Fibroblast of skin of right quadriceps (primary cell): ENCODE measurements at regions not wholly inside any gene's neighbourhood (a gene's known extent, or its start where the extent isn't known, plus 50 kb on each side); places are given as distances from the start of the nearest gene placed in this dataset.

Experiments used
- DNase-seq: peaks from one replicate; pipeline ENCODE4 v3.0.0-alpha.2; 2013

DNA sequence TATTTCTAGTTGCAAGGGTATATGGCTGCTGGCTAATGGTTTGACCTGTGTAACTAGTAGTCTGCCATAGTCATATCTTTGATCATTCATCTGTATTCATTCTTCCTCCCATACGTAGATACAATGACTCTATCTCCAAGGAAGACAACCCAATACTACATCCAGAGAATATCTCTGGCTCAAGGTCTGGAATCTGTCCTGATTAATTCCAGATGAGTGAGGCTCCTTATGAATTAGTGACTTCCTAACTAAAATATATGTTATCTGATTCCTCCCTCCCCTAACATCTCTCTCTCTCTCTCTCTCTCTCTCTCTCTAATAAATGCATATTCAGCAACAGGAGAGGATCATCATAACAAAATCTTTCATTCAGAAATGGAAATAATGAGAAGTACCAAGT, 641.5 kb downstream of the FAT4 start:
- peak; percentile 56 for DNase-seq

DNA sequence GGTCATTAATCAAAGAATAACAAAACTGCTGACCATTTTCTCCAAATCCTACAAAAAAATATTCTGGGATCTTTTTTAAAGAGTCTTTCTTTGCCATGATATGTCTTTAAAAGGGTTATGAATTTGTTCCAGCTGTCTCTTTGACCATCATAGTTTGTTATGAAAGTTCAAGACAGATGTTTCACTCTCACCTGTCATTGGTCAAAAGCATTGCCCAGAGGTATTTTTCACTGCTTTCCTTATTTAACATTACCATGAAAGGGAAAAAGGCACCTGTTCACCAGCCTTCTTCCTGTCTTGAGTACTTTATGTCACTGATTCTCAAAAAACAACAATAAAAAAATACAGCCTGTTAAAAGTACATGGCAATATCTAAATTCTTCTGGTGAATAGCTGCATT, 643.8 kb downstream of the FAT4 start:
- DNase-seq = no peak

DNA sequence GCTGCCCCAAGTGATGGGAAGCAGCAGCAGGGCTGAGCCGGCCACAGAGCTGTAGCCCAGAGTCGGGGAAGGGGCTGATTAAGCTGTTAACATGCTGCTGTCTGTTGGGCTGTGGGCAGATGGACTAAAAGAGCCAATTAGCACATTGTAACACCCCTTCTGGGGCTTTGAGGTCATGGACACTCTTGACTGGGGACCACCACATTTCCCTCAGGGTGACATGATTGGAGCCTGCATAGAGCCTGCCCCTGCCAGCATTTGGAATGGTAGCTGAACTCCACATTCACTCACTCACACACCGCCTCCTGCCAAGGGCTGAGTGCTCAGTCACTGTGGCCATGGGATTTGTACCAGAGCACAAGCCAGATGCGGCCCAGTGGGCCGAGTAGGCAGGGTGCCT, 646.9 kb downstream of the FAT4 start:
- DNase-seq = no peak

DNA sequence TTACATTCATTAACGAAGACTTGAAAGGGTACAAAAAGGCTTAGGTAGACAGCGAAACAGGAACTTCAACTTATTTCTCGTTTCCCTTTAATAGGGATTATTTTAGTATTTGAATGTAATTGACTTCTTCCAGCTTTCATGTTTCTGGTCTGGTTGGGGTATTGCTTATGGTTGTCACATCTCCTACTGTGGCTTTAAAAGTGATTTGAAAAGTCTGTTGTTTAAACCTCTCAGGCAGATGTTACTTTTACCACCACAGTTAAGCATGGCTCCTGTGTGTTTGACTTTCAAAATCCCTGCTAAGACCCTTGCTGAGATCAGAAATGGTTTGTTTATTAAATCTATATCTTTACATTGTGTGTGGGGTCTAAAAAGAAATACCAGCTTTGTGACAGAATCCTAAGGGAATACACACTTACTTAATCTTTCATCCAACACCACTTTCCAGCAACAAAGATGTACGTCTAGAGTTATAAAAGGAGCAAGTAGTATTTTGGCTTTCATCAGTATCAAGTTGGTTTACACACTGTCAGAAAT, 661.2 kb downstream of the FAT4 start:
- no peak for DNase-seq

DNA sequence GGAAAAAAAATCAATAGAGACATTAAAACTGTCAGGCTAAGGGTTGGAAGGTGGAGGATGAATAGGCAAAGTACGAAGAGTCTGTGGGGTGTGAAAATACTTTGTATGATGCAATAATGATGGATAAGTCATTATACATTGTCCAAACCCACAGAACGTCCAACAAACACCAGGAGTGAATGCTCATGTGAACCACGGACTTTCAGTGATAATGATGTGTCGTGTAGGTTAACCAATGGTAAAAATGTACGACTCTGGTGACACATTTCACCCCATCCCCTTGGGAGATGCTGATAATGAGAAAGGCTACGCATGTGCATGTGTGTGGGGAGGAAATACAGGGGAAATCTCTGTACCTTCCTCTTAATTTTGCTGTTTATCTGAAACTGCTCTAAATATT, 665.2 kb downstream of the FAT4 start:
- DNase-seq = peak; percentile 26

DNA sequence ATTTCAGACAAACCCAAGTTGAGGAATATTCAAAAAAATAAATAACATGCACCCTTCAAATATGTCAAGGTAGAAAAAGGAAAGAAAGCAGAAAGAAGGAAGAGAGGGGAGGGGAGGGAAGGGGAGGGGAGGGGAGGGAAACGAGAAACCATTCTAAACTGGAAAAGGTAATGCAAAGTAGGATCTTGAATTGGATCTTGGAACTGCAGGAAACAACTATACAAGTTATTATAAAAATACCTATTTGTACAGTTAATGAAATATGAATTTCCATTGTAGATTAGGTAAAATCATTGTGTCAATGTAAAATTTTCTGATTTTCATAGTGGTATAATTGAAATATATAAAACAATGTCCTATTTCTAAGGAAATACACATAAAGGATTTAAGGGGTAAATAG, 668.4 kb downstream of the FAT4 start:
- no peak for DNase-seq

DNA sequence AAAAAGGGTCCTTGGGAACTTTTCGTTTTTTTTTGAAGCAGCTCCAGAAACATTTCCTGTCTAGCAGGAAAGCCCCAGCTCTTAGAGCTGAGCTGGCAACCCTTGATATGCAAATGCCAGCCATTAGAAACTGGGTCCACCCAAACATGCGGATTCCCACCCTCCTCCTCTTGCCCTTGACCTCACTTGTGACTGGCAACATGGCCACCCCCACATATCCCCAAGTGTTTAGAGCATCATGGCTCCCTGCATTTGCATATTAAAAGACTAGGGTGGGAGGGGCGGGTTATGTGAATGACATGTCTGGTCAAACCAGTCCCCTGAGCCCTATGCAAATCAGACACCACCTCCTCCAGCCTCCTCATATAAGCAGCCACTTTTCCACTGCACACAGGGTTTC, 671.1 kb downstream of the FAT4 start:
- no peak for DNase-seq

DNA sequence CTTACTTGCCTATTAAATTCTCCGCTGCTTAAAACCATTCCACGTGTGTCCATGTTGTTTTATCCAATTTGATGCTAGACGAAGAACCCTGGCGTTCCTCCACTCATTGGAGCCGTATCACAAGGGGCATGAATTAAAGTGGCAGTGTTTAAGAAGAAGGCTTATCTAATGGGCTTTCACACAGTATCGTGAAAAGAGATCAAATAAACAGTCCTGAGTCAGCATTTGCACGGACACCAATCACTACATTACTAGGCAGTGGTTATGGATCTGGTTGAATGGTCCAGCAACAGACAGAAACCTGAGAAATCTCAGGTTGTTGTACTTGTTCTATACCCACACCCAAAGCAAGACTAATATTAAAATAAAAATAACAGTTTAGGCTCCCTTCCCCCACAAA, 671.6 kb downstream of the FAT4 start:
- no peak for DNase-seq

DNA sequence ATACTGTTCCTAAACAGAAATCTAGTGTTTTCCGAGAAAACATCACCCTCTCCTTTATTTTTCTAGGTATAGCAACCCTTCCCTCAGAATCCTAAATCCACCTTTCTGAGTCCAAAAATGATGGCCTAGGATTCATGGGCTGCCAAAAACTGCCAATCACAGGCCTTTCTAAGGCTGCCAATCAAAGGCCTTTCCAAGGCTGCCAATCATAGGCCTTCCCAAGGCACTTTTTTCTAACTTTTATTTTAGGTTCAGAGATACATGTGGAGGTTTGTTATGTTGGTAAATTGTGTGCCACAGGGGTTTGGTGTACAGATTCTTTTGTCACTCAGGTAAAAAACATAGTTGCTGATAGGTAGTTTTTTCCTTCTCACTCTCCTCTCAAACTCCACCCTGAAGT, 673.7 kb downstream of the FAT4 start:
- no peak for DNase-seq

DNA sequence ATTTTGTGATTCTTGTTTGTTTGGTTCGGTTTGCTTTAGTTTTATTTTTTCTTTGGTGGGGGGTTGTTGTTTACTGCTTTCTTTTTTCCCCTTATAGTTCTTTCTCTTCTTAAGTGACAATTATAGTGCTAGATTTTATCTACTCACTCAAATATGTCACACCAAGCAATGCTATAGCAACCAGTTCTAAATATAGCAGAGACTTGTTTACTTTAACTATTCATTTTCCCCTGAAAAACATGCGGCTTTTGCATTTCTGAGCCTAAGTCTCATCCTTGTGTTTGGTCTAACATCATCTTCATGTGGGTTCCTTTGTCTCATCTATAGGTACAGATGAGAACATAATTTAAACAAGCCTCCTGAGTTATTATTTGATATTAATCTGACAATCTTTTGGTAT, 676.6 kb downstream of the FAT4 start:
- DNase-seq = peak; percentile 17

DNA sequence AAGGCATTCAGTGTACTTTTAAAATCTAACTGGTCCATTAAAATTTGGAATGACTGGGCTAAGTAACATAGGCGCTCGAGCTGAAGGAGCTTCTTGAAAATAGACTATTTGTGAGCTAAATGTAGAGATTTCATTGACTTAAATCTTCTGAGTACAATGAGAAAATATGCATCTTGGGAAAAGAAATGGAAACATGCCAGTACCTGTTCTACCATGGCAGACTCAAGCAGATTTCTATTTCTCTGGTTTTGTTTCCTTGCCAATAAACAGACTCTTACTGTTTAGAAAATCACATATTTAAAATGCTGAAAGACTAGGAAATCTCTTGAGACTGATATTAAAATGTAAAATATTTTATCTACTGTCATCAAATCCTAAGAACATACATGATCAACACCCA, 678.1 kb downstream of the FAT4 start:
- peak; percentile 8 for DNase-seq

DNA sequence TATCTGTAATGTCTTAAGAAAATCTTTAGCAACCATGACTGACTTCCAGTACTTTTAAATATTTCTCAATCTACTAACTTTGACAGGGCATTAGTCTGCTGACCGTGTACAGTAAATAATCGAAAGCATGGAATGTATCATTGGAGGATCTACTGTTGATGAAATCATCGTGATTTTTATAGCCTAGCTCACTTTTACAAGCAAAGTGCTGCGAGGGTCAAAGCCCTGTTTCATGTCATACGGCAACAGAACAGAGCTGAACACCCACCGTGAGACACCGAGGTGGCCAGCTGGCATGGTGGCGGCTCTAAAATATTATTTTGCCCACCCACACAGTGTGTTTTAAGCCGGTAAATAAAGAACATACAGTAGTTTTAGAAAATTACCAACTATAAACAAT, 679.3 kb downstream of the FAT4 start:
- no peak for DNase-seq

DNA sequence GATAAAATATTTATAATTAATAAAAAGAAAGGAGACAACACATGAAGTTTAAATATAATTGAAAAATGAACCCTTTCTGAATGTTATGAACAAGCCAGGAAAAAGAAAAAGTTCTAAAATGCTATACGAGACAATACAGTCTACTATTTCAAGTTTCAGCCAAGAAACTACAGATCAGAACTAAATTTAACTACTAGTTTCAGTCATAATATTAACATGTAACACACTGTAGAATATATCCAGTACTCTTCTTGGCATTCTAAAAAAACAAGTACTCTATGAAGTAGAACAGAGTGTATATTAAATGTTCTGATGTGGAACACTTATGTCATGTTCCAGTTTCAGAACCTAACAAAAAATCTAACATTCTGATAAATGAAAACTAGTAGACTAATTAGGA, 679.7 kb downstream of the FAT4 start:
- DNase-seq = no peak

DNA sequence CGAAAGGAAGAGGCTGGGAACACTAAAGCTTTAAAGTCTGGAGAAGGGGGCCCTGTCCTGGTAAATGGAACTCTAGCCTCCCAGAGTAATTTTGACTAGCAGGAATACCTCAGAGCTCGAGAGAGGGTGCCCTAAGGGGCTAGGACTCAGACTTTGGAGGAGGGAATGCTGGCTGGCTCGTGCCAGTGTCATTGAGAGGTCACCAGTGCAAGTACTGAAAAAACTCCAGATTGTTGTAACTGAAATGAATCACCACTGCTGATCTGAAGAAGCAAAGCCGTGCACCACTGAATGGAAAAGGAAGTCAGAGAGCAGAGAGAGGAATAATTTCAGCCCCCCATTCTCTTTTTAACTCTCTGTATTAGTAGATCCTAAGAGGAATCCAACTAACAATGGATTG, 690.2 kb downstream of the FAT4 start:
- DNase-seq = peak; percentile 44

DNA sequence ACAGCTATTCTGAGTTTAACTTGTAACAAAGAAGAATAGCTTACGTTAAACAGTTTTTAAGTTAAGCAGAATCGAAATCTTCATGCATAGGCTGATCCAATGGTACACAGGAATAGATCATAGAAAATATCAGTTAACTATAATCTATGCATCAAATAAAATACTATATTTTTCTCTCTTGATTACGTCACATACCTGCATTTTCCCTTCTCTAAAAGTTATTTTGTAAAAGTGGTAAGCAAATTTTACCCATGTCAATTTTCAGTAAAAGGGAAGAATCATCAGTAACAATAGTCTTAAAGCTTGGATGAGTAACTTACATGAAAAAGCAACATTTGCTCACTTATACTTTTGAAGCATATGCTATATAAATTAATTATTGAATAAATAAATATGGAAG, 692.4 kb downstream of the FAT4 start:
- DNase-seq = no peak

DNA sequence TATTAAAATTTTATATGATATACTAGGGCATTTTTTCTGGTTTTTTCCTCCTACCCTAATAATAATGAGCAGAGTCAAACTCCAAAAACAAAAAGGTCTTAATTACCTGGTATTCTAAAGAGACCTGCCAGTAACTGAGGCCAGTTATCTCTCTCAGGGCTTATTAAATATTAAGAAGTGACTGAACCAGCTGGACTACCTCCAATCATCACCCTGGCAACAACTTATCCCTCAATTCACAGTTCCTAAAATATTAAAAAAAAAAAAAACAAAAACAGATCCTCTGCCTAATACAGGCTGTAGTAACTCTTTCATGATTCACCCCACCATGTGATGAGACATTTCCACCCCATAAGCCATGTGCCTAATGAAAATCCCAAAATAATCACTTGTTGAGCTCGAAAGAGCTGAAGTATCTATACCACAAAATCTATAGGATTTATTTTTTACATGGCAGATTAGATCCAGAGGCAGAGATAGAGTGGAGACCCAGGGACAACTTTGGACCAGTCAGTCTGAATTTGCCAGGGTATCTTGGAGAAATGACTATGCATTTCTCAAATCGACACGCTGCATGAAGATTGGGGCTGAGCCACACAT, 698.0 kb downstream of the FAT4 start:
- no peak for DNase-seq

DNA sequence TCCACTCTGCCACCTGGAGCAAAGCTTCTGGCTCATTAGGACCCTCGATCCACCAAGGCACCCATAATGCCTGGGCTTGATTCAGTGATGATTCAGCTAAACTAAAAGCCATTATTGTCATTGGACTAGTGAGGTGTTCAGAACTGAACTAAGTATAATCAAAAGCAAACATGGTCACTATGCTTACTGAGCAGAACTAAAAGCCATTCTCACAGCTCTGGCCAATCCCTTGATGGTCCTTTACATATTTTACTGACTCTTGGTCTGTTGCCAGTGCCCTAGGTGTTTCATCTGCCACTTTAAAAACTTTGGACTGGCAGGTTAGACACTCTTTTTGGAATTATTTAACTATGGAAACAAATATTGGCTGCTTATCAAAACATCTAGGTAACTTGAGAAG, 703.5 kb downstream of the FAT4 start:
- DNase-seq = no peak

DNA sequence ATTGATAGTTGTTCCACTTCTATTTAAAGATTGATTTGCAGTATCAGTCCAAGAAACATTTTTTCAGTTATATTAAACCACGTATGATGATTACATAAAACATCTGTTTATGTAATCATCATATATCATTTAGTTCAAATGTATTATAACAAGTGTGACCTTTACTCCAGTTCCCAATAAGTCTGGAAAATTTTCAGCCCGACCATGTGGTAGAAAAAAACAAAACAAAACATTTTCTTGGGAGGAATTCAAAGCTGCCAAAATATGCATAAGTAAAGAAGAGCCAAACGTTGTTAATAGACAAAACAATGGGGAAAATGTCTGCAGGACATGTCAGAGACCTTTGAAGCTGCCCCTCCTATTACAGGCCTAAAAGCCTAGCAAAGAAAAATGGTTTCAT, 709.1 kb downstream of the FAT4 start:
- DNase-seq = no peak

DNA sequence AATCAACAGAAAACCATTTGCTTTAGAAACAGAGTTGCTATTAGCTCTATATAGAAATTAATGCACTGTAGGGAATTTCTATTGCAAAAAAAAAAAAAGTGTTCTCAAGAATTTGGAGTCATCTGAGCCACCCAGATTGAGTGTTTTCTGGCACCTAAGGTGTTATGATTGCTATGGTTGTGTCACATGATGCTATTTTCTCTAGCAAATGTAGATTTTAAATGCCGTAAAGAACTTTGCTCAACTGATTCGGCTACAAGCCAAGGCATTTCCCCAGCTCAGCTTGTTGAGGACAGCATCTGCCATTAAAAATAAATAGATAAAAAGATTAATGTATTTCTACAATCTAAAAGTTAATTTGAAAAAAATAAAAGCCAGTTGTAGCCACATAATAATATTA, 712.8 kb downstream of the FAT4 start:
- DNase-seq = no peak

DNA sequence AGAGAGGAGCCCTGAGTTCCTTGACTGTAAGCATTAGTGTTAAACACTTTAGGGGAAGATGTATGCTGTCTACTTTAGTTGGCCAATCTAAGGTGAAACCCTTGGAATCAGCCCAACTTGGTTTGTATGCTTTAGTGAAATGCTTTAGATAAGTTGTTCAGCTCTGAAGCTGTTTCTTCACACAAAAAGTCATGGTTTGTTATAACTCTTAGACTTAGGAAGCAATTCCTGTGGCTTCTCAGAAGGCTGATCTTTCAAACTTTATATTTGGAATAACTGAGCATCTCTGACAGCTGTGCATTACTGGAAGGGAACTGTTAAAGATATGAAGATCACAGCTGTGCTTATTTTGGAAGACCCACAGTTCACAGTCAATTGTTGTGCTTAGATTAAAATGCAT, 714.1 kb downstream of the FAT4 start:
- no peak for DNase-seq

DNA sequence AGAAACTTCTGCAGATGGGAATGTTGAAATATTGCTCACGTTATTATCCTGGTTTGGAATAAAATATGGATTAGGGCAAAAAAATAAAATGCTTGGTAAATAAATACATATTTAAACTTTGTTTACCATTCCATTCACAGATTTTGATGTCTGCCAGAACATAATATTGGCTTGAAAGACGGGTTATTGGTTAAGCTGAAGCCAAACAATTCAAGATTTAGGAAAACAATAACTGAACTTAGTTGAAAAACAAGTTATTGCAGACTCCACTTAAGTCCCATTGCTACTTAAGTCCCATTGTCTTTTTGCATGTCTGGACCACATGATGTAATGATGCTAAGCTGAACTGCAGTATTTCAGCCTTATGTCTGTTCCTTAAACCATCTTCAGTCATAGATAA, 722.5 kb downstream of the FAT4 start:
- DNase-seq = no peak

DNA sequence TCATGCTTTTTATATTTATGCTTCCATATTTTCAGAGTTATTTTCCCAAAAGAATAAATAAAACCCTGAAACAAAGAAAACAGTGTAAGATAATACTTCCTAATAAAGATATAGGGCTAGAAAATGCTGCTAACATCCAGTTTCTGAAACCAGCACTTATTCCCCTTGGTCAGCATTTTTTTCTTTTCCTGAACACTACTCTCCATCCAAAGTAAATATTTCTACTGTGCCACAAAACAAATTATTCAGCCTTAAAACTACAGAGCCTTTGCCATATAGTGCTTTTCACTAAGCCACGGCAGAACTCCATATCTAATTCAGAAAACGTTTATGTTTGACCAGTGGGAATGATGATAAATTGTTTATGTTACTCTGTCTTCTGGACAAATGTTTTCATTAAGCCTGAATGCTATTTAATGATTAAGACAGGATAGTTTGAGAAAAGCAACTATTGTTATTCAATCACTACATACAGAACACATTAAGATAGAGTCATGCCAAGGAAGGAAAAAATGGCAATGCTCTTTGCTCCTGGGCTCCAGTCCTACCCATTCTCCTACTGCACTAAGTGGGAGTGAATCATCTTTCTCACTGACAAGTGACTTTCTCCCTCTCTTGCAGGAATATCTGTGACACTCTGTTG, 723.9 kb downstream of the FAT4 start:
- no peak for DNase-seq

DNA sequence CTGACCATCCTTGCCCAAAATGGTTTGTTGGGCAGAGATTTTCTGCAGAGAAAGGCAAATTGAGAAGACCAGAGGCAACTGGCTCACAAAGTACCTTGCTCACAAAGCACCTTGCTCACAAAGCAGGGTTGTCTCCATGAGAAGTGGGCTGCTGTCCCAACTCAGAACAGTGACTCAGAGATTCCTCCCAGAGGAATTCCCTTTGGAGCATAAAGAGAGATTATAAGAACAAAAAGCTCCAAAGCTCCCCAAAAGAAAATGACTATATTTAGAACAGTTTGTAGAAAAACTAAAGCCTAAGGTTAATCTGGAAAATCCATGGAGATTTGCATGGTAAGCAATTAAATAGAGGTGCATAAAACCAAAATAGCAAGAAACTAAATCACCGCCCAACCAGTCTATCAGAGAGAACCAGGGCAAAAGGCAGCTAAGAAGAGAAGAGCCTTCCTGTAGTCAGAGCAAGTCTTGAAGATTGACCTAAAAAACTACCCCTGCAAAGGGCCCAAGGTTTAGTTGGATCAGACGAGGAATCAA, 731.4 kb downstream of the FAT4 start:
- peak; percentile 24 for DNase-seq

DNA sequence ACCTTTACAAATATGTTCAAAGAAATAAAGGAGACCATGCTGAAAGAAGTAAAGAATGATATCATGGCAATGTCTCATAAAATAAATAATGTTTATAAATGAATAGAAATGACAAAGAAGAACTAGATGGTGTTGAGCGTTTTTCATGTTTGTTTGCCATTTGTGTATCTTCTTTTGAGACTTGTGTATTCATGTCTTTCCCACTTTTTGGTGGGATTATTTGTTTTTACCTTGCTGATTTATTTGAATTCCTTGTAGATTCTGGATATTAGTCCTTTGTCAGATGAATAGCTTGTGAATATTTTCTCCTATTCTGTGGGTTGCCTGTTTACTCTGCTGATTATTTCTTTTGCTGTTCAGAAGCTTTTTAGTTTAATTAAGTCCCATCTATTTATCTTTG, 732.4 kb downstream of the FAT4 start:
- no peak for DNase-seq
